H9 (cell line): ENCODE measurements at regions not wholly inside any gene's neighbourhood (a gene's known extent, or its start where the extent isn't known, plus 50 kb on each side); places are given as distances from the start of the nearest gene placed in this dataset.

ENCODE experiments used
- DNase-seq: peaks from one replicate; pipeline ENCODE4 v3.0.0-alpha.2; 2017
- H2AFZ ChIP-seq: one replicate; pipeline ENCODE4 v1.6.1; 2013; ENCODE audit warnings: mild to moderate bottlenecking, low read length, control low read depth, moderate library complexity
- H2AK5ac ChIP-seq: 2 replicates; pipeline ENCODE4 v1.6.1; 2013; ENCODE audit warnings: low read length, control low read depth, mixed read lengths; ENCODE audit not compliant: insufficient read length
- H2BK120ac ChIP-seq: one replicate; pipeline ENCODE4 v1.6.1; 2013; ENCODE audit warnings: low read depth, mild to moderate bottlenecking, low read length, control low read depth, inconsistent platforms; ENCODE audit not compliant: poor library complexity, severe bottlenecking
- H2BK12ac ChIP-seq: 2 replicates; pipeline ENCODE4 v1.6.1; 2013; ENCODE audit warnings: low read length, control low read depth, mixed read lengths, low read depth; ENCODE audit not compliant: insufficient read length
- H2BK15ac ChIP-seq: 2 replicates; pipeline ENCODE4 v1.6.1; 2013; ENCODE audit warnings: low read depth, low read length, control low read depth
- H2BK20ac ChIP-seq: one replicate; pipeline ENCODE4 v1.6.1; 2013; ENCODE audit warnings: low read depth, mild to moderate bottlenecking, low read length, control low read depth, inconsistent platforms; ENCODE audit not compliant: poor library complexity, severe bottlenecking
- H2BK5ac ChIP-seq: 2 replicates; pipeline ENCODE4 v1.6.1; 2013; ENCODE audit warnings: low read length, control low read depth, mixed read lengths; ENCODE audit not compliant: insufficient read length
- H3K14ac ChIP-seq: 2 replicates; pipeline ENCODE4 v1.6.1; 2013; ENCODE audit warnings: low read length, control low read depth; ENCODE audit not compliant: insufficient read depth
- H3K18ac ChIP-seq: 2 replicates; pipeline ENCODE4 v1.6.1; 2013; ENCODE audit warnings: low read depth, mild to moderate bottlenecking, mixed read lengths, low read length, control low read depth; ENCODE audit not compliant: insufficient read length
- H3K23ac ChIP-seq: 2 replicates; pipeline ENCODE4 v1.6.1; 2013; ENCODE audit warnings: low read length, control low read depth, mixed read lengths, low read depth; ENCODE audit not compliant: insufficient read length
- H3K23me2 ChIP-seq: 2 replicates; pipeline ENCODE4 v1.6.1; 2013; ENCODE audit warnings: low read depth, mild to moderate bottlenecking, mixed read lengths, low read length, control low read depth; ENCODE audit not compliant: insufficient read length, poor library complexity, severe bottlenecking
- H3K27ac ChIP-seq: 2 replicates; pipeline ENCODE4 v1.5.1; 2013; ENCODE audit warnings: low read length, control low read depth, mixed read lengths, low read depth; ENCODE audit not compliant: insufficient read length
- H3K27me3 ChIP-seq: 2 replicates; pipeline ENCODE4 v1.6.1; 2013; ENCODE audit warnings: low read length, control low read depth, inconsistent platforms; ENCODE audit not compliant: insufficient read depth
- H3K4ac ChIP-seq: 2 replicates; pipeline ENCODE4 v1.6.1; 2013; ENCODE audit warnings: low read depth, mild to moderate bottlenecking, control low read depth, inconsistent platforms, low read length, moderate library complexity
- H3K4me1 ChIP-seq: 2 replicates; pipeline ENCODE4 v1.6.1; 2013; ENCODE audit warnings: low read length, control low read depth, inconsistent platforms; ENCODE audit not compliant: insufficient read depth
- H3K4me2 ChIP-seq: 2 replicates; pipeline ENCODE4 v1.6.1; 2013; ENCODE audit warnings: low read length, control low read depth, mixed read lengths; ENCODE audit not compliant: insufficient read length, insufficient read depth
- H3K56ac ChIP-seq: 2 replicates; pipeline ENCODE4 v1.6.1; 2013; ENCODE audit warnings: low read depth, mild to moderate bottlenecking, mixed read lengths, low read length, control low read depth; ENCODE audit not compliant: insufficient read length
- H3K79me1 ChIP-seq: 2 replicates; pipeline ENCODE4 v1.6.1; 2013; ENCODE audit warnings: low read depth, mild to moderate bottlenecking, moderate library complexity, low read length, control low read depth, inconsistent platforms; ENCODE audit not compliant: insufficient read depth, poor library complexity, severe bottlenecking
- H3K79me2 ChIP-seq: 2 replicates; pipeline ENCODE4 v1.6.1; 2013; ENCODE audit warnings: low read length, control low read depth, inconsistent platforms; ENCODE audit not compliant: insufficient read depth
- H3K9ac ChIP-seq: 2 replicates; pipeline ENCODE4 v1.6.1; 2013; ENCODE audit warnings: low read length, control low read depth, mixed read lengths; ENCODE audit not compliant: insufficient read length; ENCODE audit errors: extremely low read depth
- H3K9me3 ChIP-seq: one replicate; pipeline ENCODE4 v1.6.1; 2013; ENCODE audit warnings: low read depth, low read length, inconsistent platforms; ENCODE audit not compliant: control insufficient read depth
- H3T11ph ChIP-seq: one replicate; pipeline ENCODE4 v1.6.1; 2013; ENCODE audit warnings: mild to moderate bottlenecking, low read length, control low read depth, inconsistent platforms
- H4K20me1 ChIP-seq: one replicate; pipeline ENCODE4 v1.6.1; 2013; ENCODE audit not compliant: control insufficient read depth, insufficient read length, insufficient read depth
- H4K5ac ChIP-seq: 2 replicates; pipeline ENCODE4 v1.6.1; 2013; ENCODE audit warnings: low read depth, mild to moderate bottlenecking, mixed read lengths, low read length, control low read depth; ENCODE audit not compliant: insufficient read length
- H4K8ac ChIP-seq: replicated peaks from 2 replicates; pipeline ENCODE4 v1.6.1; 2013; ENCODE audit warnings: low read length, control low read depth, mixed read lengths, low read depth; ENCODE audit not compliant: insufficient read length
- H4K91ac ChIP-seq: 2 replicates; pipeline ENCODE4 v1.6.1; 2013; ENCODE audit warnings: low read depth, mild to moderate bottlenecking, moderate library complexity, mixed read lengths, low read length, control low read depth; ENCODE audit not compliant: insufficient read length
- H3K27ac Mint-ChIP-seq, 3 experiments: 2 replicates in 2 of 3; 3 replicates in 1 of 3; pipeline ENCODE4 v1.8.0; 2020 to 2021; ENCODE audit warnings: mixed read lengths in 3 of 3, mild to moderate bottlenecking in 1 of 3, moderate library complexity in 1 of 3
- H3K27me3 Mint-ChIP-seq: 2 replicates; pipeline ENCODE4 v1.8.0; 2021; ENCODE audit warnings: low read depth, mild to moderate bottlenecking, moderate library complexity, mixed read lengths
- H3K36me3 Mint-ChIP-seq, 3 experiments: 2 replicates in 2 of 3; 3 replicates in 1 of 3; pipeline ENCODE4 v1.8.0; 2020 to 2021; ENCODE audit warnings: low read depth in 3 of 3, mixed read lengths in 3 of 3; ENCODE audit not compliant: insufficient read depth in 1 of 3
- H3K4me1 Mint-ChIP-seq, 2 experiments: 2 replicates each; pipeline ENCODE4 v1.8.0; 2020; ENCODE audit warnings: mixed read lengths in 2 of 2
- H3K4me3 Mint-ChIP-seq, 2 experiments: 2 replicates in 1 of 2; 3 replicates in 1 of 2; pipeline ENCODE4 v1.8.0; 2020 to 2021; ENCODE audit warnings: mild to moderate bottlenecking in 2 of 2, mixed read lengths in 2 of 2, moderate library complexity in 1 of 2
- H3K9me3 Mint-ChIP-seq, 2 experiments: 2 replicates in 1 of 2; 3 replicates in 1 of 2; pipeline ENCODE4 v1.8.0; 2020; ENCODE audit warnings: mild to moderate bottlenecking in 2 of 2, mixed read lengths in 2 of 2, moderate library complexity in 1 of 2
- CTCF ChIP-seq: fragments of 200-600 bp; sonication (generic); conservative IDR thresholded peaks from 3 replicates; pipeline ENCODE4 v1.8.0; 2021; ENCODE audit warnings: antibody characterized with exemption, mild to moderate bottlenecking
- WGBS: extraction: QIAGEN DNeasy Blood & Tissue Kit; methylation state at CpG from one replicate; pipeline ENCODE4 v1.1.7; 2013; ENCODE audit warnings: missing lambda C conversion rate, low lambda C conversion rate, mixed read lengths; ENCODE audit not compliant: insufficient read length; ENCODE audit errors: extremely low coverage; 5-methylcytosine and 5-hydroxymethylcytosine counted together

- Histone ChIP-seq H3K4me2 (no peak overlapping the region), H3K27ac (no peak overlapping the region), H3T11ph (no peak overlapping the region), H3K4me1 (peaks cover 3% of the 10 kb centered on the region; the same call in 1 of the 2 replicates), H2BK120ac (no peak overlapping the region), H3K9ac (no peak overlapping the region), H3K18ac (no peak overlapping the region), H3K4ac (no peak overlapping the region), H3K14ac (no peak overlapping the region), H3K23me2 (no peaks in the 10 kb centered on the region), H3K79me2 (no peaks in the 10 kb centered on the region), H4K5ac (no peak overlapping the region), H4K91ac (no peak overlapping the region), H3K79me1 (no peaks in the 10 kb centered on the region), H2AK5ac (no peak overlapping the region), H2BK12ac (no peak overlapping the region), H2BK15ac (no peak overlapping the region), H2BK5ac (no peak overlapping the region), H3K56ac (no peak overlapping the region), H3K23ac (no peak overlapping the region), H2AFZ (no peak overlapping the region), H4K8ac (no peak overlapping the region), H2BK20ac (no peak overlapping the region), H4K20me1 (no peaks in the 10 kb centered on the region), H3K9me3 (no peaks in the 10 kb centered on the region), H3K27me3 (no peaks in the 10 kb centered on the region)
- DNase-seq = no peak
- H3K9me3 Mint-ChIP-seq = peaks cover 2 to 10% of the 10 kb centered on the region in 2 experiments; a peak in 1 of 5 replicates
- TF ChIP-seq CTCF = no peak
- WGBS = no CpG with 5 or more reads among the region's 2 CpGs
- H3K36me3 Mint-ChIP-seq = peaks cover 0 to 12% (median 3%) of the 10 kb centered on the region in 3 experiments; a peak in 4 of 7 replicates
- H3K4me1 Mint-ChIP-seq = peaks cover 25% of the 10 kb centered on the region in 2 experiments
- H3K27ac Mint-ChIP-seq = no peak overlapping the region; a peak in 1 of 7 replicates
- peaks cover 65% of the 10 kb centered on the region for H3K27me3 Mint-ChIP-seq
- peak overlapping the region in 1 of 2 experiments; percentile 22; a peak in 1 of 5 replicates for H3K4me3 Mint-ChIP-seq
Observed at GRCh38 chr14:87169362-87169761, 823.6 kb downstream of the GALC start.
